ELF-1 (cell line): ENCODE measurements at regions not wholly inside any gene's neighbourhood (a gene's known extent, or its start where the extent isn't known, plus 50 kb on each side); places are given as distances from the start of the nearest gene placed in this dataset.

Source experiments
- DNase-seq: peaks from one replicate; pipeline ENCODE4 v3.0.0-alpha.2; 2016; ENCODE audit warnings: low read depth, low spot score

GRCh38 chr7:54810401-54810800 is 51.4 kb upstream of the SEC61G start:
- no peak for DNase-seq

GRCh38 chr7:54811041-54811845 is 52.2 kb upstream of the SEC61G start:
- DNase-seq: no peak

- no peak for DNase-seq
Observed at GRCh38 chr7:54811846-54812254, 52.8 kb upstream of the SEC61G start.

- DNase-seq: no peak
Observed at GRCh38 chr7:54812756-54813322, 53.8 kb upstream of the SEC61G start.

GRCh38 chr7:54813398-54813797 is 54.4 kb upstream of the SEC61G start:
- no peak for DNase-seq

GRCh38 chr7:54814401-54814800 is 55.4 kb upstream of the SEC61G start:
- DNase-seq: no peak

GRCh38 chr7:54817152-54817551 is 58.1 kb upstream of the SEC61G start:
- DNase-seq: no peak

GRCh38 chr7:54823776-54824175 is 64.8 kb upstream of the SEC61G start:
- no peak for DNase-seq

GRCh38 chr7:54824655-54825054 is 65.6 kb upstream of the SEC61G start:
- no peak for DNase-seq

- no peak for DNase-seq
Observed at GRCh38 chr7:54825368-54825767, 66.4 kb upstream of the SEC61G start.

GRCh38 chr7:54827734-54828133 is 68.7 kb upstream of the SEC61G start:
- DNase-seq: no peak

- DNase-seq: no peak
Observed at GRCh38 chr7:54831046-54831643, 72.1 kb upstream of the SEC61G start.

- no peak for DNase-seq
Observed at GRCh38 chr7:54831644-54832095, 72.7 kb upstream of the SEC61G start.

- DNase-seq: no peak
Observed at GRCh38 chr7:54833001-54833467, 74.0 kb upstream of the SEC61G start.

- no peak for DNase-seq
Observed at GRCh38 chr7:54837168-54837567, 78.2 kb upstream of the SEC61G start.

- DNase-seq: no peak
Observed at GRCh38 chr7:54837761-54838160, 78.8 kb upstream of the SEC61G start.

- DNase-seq: peak; percentile 17
Observed at GRCh38 chr7:54838175-54838910, 79.3 kb upstream of the SEC61G start.

- peak; percentile 69 for DNase-seq
Observed at GRCh38 chr7:54839575-54840213, 80.7 kb upstream of the SEC61G start.

GRCh38 chr7:54841772-54842697 is 83.0 kb upstream of the SEC61G start:
- peak; percentile 25 for DNase-seq

- no peak for DNase-seq
Observed at GRCh38 chr7:54843841-54844355, 84.9 kb upstream of the SEC61G start.
